ENCODE measurements at regions not wholly inside any gene's neighbourhood (a gene's known extent, or its start where the extent isn't known, plus 50 kb on each side); places are given as distances from the start of the nearest gene placed in this dataset.

- intact Hi-C loops (cut with DNase I) = no loop called here
- 55% methylated on average over 2 of the region's 2 CpGs for WGBS (ENCODE audit: insufficient coverage, low coverage, low lambda C conversion rate, missing lambda C conversion rate)
- no peak overlapping the region for H3K27ac ChIP-seq
- ATAC-seq = no peak
- no peaks in the 10 kb centered on the region for H3K9me3 ChIP-seq
- DNase-seq = no peak
- no peaks in the 10 kb centered on the region for H3K36me3 ChIP-seq
- TF ChIP-seq, protein P1, sequence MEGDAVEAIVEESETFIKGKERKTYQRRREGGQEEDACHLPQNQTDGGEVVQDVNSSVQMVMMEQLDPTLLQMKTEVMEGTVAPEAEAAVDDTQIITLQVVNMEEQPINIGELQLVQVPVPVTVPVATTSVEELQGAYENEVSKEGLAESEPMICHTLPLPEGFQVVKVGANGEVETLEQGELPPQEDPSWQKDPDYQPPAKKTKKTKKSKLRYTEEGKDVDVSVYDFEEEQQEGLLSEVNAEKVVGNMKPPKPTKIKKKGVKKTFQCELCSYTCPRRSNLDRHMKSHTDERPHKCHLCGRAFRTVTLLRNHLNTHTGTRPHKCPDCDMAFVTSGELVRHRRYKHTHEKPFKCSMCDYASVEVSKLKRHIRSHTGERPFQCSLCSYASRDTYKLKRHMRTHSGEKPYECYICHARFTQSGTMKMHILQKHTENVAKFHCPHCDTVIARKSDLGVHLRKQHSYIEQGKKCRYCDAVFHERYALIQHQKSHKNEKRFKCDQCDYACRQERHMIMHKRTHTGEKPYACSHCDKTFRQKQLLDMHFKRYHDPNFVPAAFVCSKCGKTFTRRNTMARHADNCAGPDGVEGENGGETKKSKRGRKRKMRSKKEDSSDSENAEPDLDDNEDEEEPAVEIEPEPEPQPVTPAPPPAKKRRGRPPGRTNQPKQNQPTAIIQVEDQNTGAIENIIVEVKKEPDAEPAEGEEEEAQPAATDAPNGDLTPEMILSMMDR (IDR thresholded peaks at IDR 0.05) = no peak
- no peak for TF ChIP-seq POLR2A (IDR thresholded peaks at IDR 0.05)
- no peaks in the 10 kb centered on the region for H3K4me1 ChIP-seq
- H3K27me3 ChIP-seq = no peaks in the 10 kb centered on the region
- no peak overlapping the region for H3K4me3 ChIP-seq
Measured at GRCh38 chr10:2459713-2460112, 607.6 kb upstream of the PFKP start.

DNA sequence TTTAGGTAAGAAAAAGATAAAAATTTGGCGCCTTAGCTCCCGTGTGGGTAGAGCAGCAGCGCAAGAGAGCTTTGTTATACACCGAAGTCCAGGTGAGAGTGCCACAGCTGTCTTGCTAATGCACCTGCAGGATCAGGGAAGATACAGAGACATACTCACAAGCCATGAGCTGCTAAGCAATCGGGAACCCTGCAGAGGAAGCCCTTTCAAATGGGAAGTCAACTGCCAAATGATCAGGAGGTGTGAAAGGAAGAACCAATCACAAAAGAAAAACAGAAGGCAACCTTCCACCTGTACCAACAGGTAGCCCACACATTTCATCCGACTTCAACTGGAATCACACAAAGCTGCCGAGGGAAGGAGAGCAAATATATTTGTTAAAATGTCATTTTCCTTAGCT lies 610.5 kb upstream of the PFKP start:
- no peak overlapping the region for H3K4me3 ChIP-seq
- H3K9me3 ChIP-seq = no peaks in the 10 kb centered on the region
- no peak overlapping the region for H3K27ac ChIP-seq
- no peaks in the 10 kb centered on the region for H3K36me3 ChIP-seq
- H3K4me1 ChIP-seq = no peaks in the 10 kb centered on the region
- no peak for TF ChIP-seq POLR2A (IDR thresholded peaks at IDR 0.05)
- TF ChIP-seq, protein P1 (IDR thresholded peaks at IDR 0.05) = no peak
- ATAC-seq = no peak
- intact Hi-C loops (cut with DNase I) = no loop called here
- WGBS (ENCODE audit: insufficient coverage, low coverage, low lambda C conversion rate, missing lambda C conversion rate) = 51% methylated on average over 6 of the region's 7 CpGs
- H3K27me3 ChIP-seq = no peaks in the 10 kb centered on the region
- no peak for DNase-seq

- ATAC-seq (no peak), DNase-seq (no peak)
- Histone ChIP-seq H3K9me3 (no peaks in the 10 kb centered on the region), H3K27ac (no peak overlapping the region), H3K27me3 (no peaks in the 10 kb centered on the region), H3K4me3 (no peak overlapping the region), H3K4me1 (no peaks in the 10 kb centered on the region), H3K36me3 (no peaks in the 10 kb centered on the region)
- intact Hi-C loops (cut with DNase I) = no loop called here
- WGBS (ENCODE audit: insufficient coverage, low coverage, low lambda C conversion rate, missing lambda C conversion rate) = 64% methylated on average over 10 of the region's 10 CpGs
- TF ChIP-seq POLR2A (IDR thresholded peaks at IDR 0.05) = no peak
- TF ChIP-seq, protein P1 (IDR thresholded peaks at IDR 0.05) = no peak
Measured at GRCh38 chr10:2445370-2445769, 622.0 kb upstream of the PFKP start.

GRCh38 chr10:2439983-2440382 lies 627.4 kb upstream of the PFKP start:
- Histone ChIP-seq H3K36me3 (no peaks in the 10 kb centered on the region), H3K9me3 (no peaks in the 10 kb centered on the region), H3K27ac (no peak overlapping the region), H3K27me3 (no peaks in the 10 kb centered on the region), H3K4me3 (no peak overlapping the region), H3K4me1 (no peaks in the 10 kb centered on the region)
- TF ChIP-seq, protein P1 (IDR thresholded peaks at IDR 0.05) = no peak
- no peak for TF ChIP-seq POLR2A (IDR thresholded peaks at IDR 0.05)
- WGBS (ENCODE audit: insufficient coverage, low coverage, low lambda C conversion rate, missing lambda C conversion rate) = 64% methylated on average over 4 of the region's 4 CpGs
- ATAC-seq (no peak), DNase-seq (no peak)
- intact Hi-C loops (cut with DNase I) = no loop called here

DNA sequence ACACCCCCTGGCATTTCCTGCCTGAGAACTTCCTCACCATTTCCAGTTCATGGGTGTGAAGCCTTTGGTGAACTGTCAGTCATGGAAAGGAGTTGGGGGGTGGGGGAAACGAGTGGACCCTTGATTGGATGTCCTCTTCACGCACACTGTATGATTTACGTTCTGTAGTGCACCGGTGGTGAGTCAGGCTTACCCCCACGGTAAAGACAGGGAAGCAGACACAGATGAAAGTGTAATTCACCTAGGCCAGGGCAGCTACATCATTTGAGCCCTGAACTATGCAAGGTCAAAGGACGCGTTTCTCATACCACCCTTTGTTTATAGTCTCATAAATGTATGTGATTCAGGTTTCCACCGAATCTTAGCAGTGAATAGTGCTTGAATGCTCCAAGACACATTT lies 628.3 kb upstream of the PFKP start:
- intact Hi-C loops (cut with DNase I) = no loop called here
- H3K4me3 ChIP-seq = no peak overlapping the region
- DNase-seq = no peak
- WGBS (ENCODE audit: insufficient coverage, low coverage, low lambda C conversion rate, missing lambda C conversion rate) = 35% methylated on average over 8 of the region's 8 CpGs
- H3K4me1 ChIP-seq = no peaks in the 10 kb centered on the region
- no peaks in the 10 kb centered on the region for H3K9me3 ChIP-seq
- no peak overlapping the region for H3K27ac ChIP-seq
- no peaks in the 10 kb centered on the region for H3K36me3 ChIP-seq
- no peak for TF ChIP-seq POLR2A (IDR thresholded peaks at IDR 0.05)
- TF ChIP-seq, protein P1 (IDR thresholded peaks at IDR 0.05) = no peak
- no peaks in the 10 kb centered on the region for H3K27me3 ChIP-seq
- no peak for ATAC-seq

All from right lobe of liver (tissue), 6 donors.